ENCODE measurements at regions not wholly inside any gene's neighbourhood (a gene's known extent, or its start where the extent isn't known, plus 50 kb on each side); places are given as distances from the start of the nearest gene placed in this dataset.

- Mint-ChIP-seq H3K4me1 (ENCODE audit: unreplicated experiment) (no peaks in the 10 kb centered on the region), H3K27me3 (ENCODE audit: unreplicated experiment) (no peaks in the 10 kb centered on the region), H3K27ac (ENCODE audit: unreplicated experiment) (no peak overlapping the region), H3K36me3 (ENCODE audit: low read depth, unreplicated experiment) (no peaks in the 10 kb centered on the region), H3K4me3 (ENCODE audit: unreplicated experiment) (no peak overlapping the region), H3K9me3 (ENCODE audit: unreplicated experiment) (no peaks in the 10 kb centered on the region)
- TF ChIP-seq CTCF (IDR thresholded peaks at IDR 0.05; ENCODE audit: unreplicated experiment): no peak
- DNase-seq (ENCODE audit: low spot score): no peak
These were observed 234.5 kb upstream of the DKK2 start for GRCh38 chr4:107270614-107271013.

GRCh38 chr4:107269175-107269574, 233.1 kb upstream of the DKK2 start:
- no peak for DNase-seq (ENCODE audit: low spot score)
- no peaks in the 10 kb centered on the region for H3K4me1 Mint-ChIP-seq (ENCODE audit: unreplicated experiment)
- no peak overlapping the region for H3K27ac Mint-ChIP-seq (ENCODE audit: unreplicated experiment)
- no peaks in the 10 kb centered on the region for H3K36me3 Mint-ChIP-seq (ENCODE audit: low read depth, unreplicated experiment)
- TF ChIP-seq CTCF (IDR thresholded peaks at IDR 0.05; ENCODE audit: unreplicated experiment): no peak
- H3K27me3 Mint-ChIP-seq (ENCODE audit: unreplicated experiment): no peaks in the 10 kb centered on the region
- H3K9me3 Mint-ChIP-seq (ENCODE audit: unreplicated experiment): no peaks in the 10 kb centered on the region
- no peak overlapping the region for H3K4me3 Mint-ChIP-seq (ENCODE audit: unreplicated experiment)

- H3K9me3 Mint-ChIP-seq (ENCODE audit: unreplicated experiment): no peaks in the 10 kb centered on the region
- H3K36me3 Mint-ChIP-seq (ENCODE audit: low read depth, unreplicated experiment): no peaks in the 10 kb centered on the region
- peaks cover 3% of the 10 kb centered on the region for H3K4me1 Mint-ChIP-seq (ENCODE audit: unreplicated experiment)
- TF ChIP-seq CTCF (IDR thresholded peaks at IDR 0.05; ENCODE audit: unreplicated experiment): no peak
- H3K27ac Mint-ChIP-seq (ENCODE audit: unreplicated experiment): no peak overlapping the region
- H3K27me3 Mint-ChIP-seq (ENCODE audit: unreplicated experiment): no peaks in the 10 kb centered on the region
- DNase-seq (ENCODE audit: low spot score): no peak
- H3K4me3 Mint-ChIP-seq (ENCODE audit: unreplicated experiment): no peak overlapping the region
These were observed 229.7 kb upstream of the DKK2 start for GRCh38 chr4:107265859-107266258.

- no peak for TF ChIP-seq CTCF (IDR thresholded peaks at IDR 0.05; ENCODE audit: unreplicated experiment)
- Mint-ChIP-seq H3K27me3 (ENCODE audit: unreplicated experiment) (no peaks in the 10 kb centered on the region), H3K4me3 (ENCODE audit: unreplicated experiment) (no peak overlapping the region), H3K9me3 (ENCODE audit: unreplicated experiment) (no peaks in the 10 kb centered on the region), H3K36me3 (ENCODE audit: low read depth, unreplicated experiment) (no peaks in the 10 kb centered on the region), H3K4me1 (ENCODE audit: unreplicated experiment) (peaks cover 3% of the 10 kb centered on the region), H3K27ac (ENCODE audit: unreplicated experiment) (no peak overlapping the region)
- DNase-seq (ENCODE audit: low spot score): no peak
These were observed 225.2 kb upstream of the DKK2 start for GRCh38 chr4:107261241-107261874.

- TF ChIP-seq CTCF (IDR thresholded peaks at IDR 0.05; ENCODE audit: unreplicated experiment): no peak
- no peak overlapping the region for H3K4me3 Mint-ChIP-seq (ENCODE audit: unreplicated experiment)
- peaks cover 1% of the 10 kb centered on the region for H3K27me3 Mint-ChIP-seq (ENCODE audit: unreplicated experiment)
- no peaks in the 10 kb centered on the region for H3K36me3 Mint-ChIP-seq (ENCODE audit: low read depth, unreplicated experiment)
- H3K27ac Mint-ChIP-seq (ENCODE audit: unreplicated experiment): no peak overlapping the region
- no peaks in the 10 kb centered on the region for H3K9me3 Mint-ChIP-seq (ENCODE audit: unreplicated experiment)
- DNase-seq (ENCODE audit: low spot score): no peak
- peaks cover under 1% of the 10 kb centered on the region for H3K4me1 Mint-ChIP-seq (ENCODE audit: unreplicated experiment)
These were observed 222.2 kb upstream of the DKK2 start for GRCh38 chr4:107258359-107258758.

All from endothelial cell (in vitro differentiated cells).